Upper lobe of right lung (tissue), 1 donor: ENCODE measurements at regions not wholly inside any gene's neighbourhood (a gene's known extent, or its start where the extent isn't known, plus 50 kb on each side); places are given as distances from the start of the nearest gene placed in this dataset.
"Not testable (repeated sequence)": the region's sequence is repeated elsewhere in the genome, so short reads cannot be mapped to it uniquely, and the experiment has no call there.

Source experiments
- ATAC-seq: fragments of 200-7000 bp; cut with Tn5 transposase; one replicate; pipeline ENCODE4 v1.9.1; 2020; ENCODE audit warnings: mild to moderate bottlenecking, moderate library complexity
- DNase-seq: peaks from one replicate; pipeline ENCODE4 v3.0.0-alpha.2; 2020
- H3K27ac ChIP-seq: fragments of 200-600 bp; one replicate; pipeline ENCODE4 v1.8.0; 2022
- H3K27me3 ChIP-seq: fragments of 200-600 bp; one replicate; pipeline ENCODE4 v1.8.0; 2022; ENCODE audit warnings: mild to moderate bottlenecking
- H3K36me3 ChIP-seq: fragments of 200-600 bp; one replicate; pipeline ENCODE4 v1.8.0; 2022
- H3K4me1 ChIP-seq: fragments of 200-600 bp; one replicate; pipeline ENCODE4 v1.8.0; 2022
- H3K4me3 ChIP-seq: fragments of 200-600 bp; one replicate; pipeline ENCODE4 v1.8.0; 2022; ENCODE audit warnings: mild to moderate bottlenecking
- H3K9me3 ChIP-seq: fragments of 200-600 bp; one replicate; pipeline ENCODE4 v1.8.0; 2022
- CTCF ChIP-seq: fragments of 200-600 bp; IDR thresholded peaks from one replicate; pipeline ENCODE4 v1.8.0; 2022; ENCODE audit warnings: antibody characterized with exemption
- intact Hi-C: fragments of 100-400 bp; cut with DNase I; formaldehyde crosslinking; loops from one replicate; pipeline ENCODE4 v1.11.0; 2022
- donor health status: DM: no; HTN: yes; CAD: no; lungs with severe emphysema.

DNA sequence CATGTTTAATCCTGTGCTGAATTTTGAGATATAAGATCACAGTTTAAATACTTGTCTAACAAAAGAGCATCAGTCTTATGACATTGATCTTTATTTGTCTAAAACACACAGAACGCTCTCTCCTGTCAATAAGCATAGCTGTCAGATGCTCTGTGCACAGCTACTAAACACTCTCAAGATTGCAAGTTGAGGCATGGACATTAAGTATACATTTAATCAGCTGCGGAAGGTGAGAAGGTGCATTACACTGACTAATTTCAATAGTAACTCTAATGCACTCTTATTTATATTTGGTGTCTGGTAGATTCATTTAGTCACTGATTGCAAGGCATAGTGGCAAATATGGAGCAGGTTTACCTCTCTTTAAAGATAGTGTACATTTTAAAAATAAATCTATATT lies 580.3 kb upstream of the NRP1 start:
- no peaks in the 10 kb centered on the region for H3K36me3 ChIP-seq
- DNase-seq, result no peak
- no peaks in the 10 kb centered on the region for H3K27me3 ChIP-seq

GRCh38 chr10:33913194-33913593 lies 578.7 kb upstream of the NRP1 start:
- Histone ChIP-seq H3K36me3 (no peaks in the 10 kb centered on the region), H3K4me3 (no peak overlapping the region), H3K4me1 (no peaks in the 10 kb centered on the region), H3K9me3 (no peaks in the 10 kb centered on the region), H3K27ac (no peak overlapping the region), H3K27me3 (no peaks in the 10 kb centered on the region)
- TF ChIP-seq CTCF, result no peak
- intact Hi-C loops, result no loop called here
- no peak for DNase-seq
- ATAC-seq, result no peak

More for the DNA sequence above, 580.3 kb upstream of the NRP1 start:
- intact Hi-C loops, result no loop called here
- no peak for TF ChIP-seq CTCF
- Histone ChIP-seq H3K4me3 (no peak overlapping the region), H3K9me3 (no peaks in the 10 kb centered on the region), H3K27ac (no peak overlapping the region), H3K4me1 (no peaks in the 10 kb centered on the region)
- ATAC-seq, result no peak

DNA sequence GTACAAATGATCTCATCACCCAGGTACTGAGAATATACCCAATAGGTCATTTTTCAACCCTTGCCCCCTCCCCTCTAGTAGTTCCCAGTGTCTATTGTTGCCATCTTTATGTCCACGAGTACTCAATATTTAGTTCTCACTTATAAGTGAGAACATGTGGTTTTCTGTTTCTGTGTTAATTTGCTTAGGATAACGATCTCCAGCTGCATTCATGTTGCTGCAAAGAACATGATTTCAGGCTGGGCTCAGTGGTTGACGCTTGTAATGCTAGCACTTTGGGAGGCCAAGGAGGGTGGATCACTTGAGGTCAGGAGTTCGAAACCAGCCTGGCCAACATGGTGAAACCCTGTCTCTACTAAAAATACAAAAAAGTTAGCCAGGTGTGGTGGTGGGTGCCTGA lies 575.0 kb upstream of the NRP1 start:
- H3K9me3 ChIP-seq, ATAC-seq, H3K36me3 ChIP-seq, DNase-seq, intact Hi-C loops, H3K4me1 ChIP-seq, H3K27me3 ChIP-seq, H3K27ac ChIP-seq, H3K4me3 ChIP-seq: not testable (repeated sequence)

- ATAC-seq, result no peak
- TF ChIP-seq CTCF, result no peak
- Histone ChIP-seq H3K27ac (peak overlapping the region; percentile 43), H3K4me3 (no peak overlapping the region), H3K9me3 (no peaks in the 10 kb centered on the region), H3K4me1 (peaks cover 13% of the 10 kb centered on the region), H3K27me3 (no peaks in the 10 kb centered on the region), H3K36me3 (no peaks in the 10 kb centered on the region)
- intact Hi-C loops, result no loop called here
- no peak for DNase-seq
These were observed 566.7 kb upstream of the NRP1 start for GRCh38 chr10:33901166-33901565.

DNA sequence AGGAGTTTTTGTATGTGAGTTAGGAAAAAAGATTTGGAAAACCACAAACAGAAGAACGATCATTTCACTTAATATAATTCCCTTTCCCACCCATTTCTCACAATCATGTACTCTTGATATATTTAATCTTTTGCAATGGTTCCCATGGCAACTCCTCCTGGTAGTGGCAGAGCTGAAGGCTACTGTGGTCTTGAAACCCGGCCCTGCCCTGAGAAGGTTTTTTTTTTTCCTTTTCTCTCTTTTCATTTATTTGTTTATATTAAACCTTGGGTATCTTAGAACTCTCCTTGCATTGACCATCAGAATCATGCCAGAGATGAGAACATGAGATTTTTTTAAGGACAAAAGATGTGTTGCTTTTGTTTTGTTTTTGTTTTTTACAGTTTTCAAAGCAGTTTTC lies 566.1 kb upstream of the NRP1 start:
- intact Hi-C loops, result no loop called here
- Histone ChIP-seq H3K27me3 (no peaks in the 10 kb centered on the region), H3K36me3 (no peaks in the 10 kb centered on the region), H3K9me3 (no peaks in the 10 kb centered on the region), H3K4me3 (no peak overlapping the region), H3K27ac (peak overlapping the region; percentile 43), H3K4me1 (peaks cover 13% of the 10 kb centered on the region)
- ATAC-seq, result no peak
- no peak for DNase-seq
- no peak for TF ChIP-seq CTCF

DNA sequence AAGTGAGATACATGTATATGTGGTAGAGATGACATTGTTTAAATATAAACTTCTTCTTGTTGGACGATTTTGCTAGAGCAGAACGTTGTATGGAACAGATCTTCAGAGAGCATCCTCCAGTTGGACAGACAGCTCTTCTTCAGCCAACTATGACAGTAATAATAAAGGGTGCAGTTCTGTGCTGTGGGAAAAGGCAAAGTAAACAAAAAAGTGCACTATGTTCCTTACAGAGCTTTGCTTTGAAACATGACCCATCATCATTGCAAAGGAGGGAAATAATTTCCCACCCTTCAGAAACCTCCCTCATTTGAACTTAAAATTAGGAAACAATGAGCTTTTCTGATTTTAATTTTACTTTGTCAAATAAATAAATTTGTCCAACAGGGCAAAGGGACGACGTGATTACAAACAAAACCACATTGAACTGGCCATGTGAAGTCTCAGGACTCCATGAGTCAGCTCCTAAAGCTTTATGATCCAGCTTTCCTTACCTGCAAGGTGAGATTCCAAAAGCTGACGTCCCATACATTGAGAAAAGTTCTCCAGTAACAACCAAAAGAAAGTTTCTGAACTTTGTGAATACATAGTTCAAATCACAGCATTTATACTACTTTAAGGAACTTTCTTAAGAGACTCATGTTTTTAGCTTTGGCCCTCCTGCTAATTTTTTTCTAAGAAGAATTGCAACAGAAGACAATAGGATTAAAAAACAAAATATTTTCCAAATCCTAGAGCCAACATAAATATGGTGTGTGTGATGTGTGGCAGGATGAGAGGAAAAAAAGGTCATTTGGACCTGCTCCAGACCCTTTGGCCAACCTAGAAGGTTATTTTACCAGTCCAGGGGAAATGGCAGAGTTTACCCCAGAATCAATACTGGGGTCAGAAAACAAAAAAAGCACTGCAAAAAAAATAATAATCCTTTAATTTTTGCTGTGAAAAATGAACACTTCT lies 565.4 kb upstream of the NRP1 start:
- Histone ChIP-seq H3K9me3 (no peaks in the 10 kb centered on the region), H3K36me3 (no peaks in the 10 kb centered on the region), H3K27ac (peak overlapping the region; percentile 43), H3K4me1 (peaks cover 13% of the 10 kb centered on the region), H3K27me3 (no peaks in the 10 kb centered on the region), H3K4me3 (no peak overlapping the region)
- DNase-seq, result no peak
- ATAC-seq, result no peak
- no peak for TF ChIP-seq CTCF
- intact Hi-C loops, result no loop called here
